ENCODE measurements at regions not wholly inside any gene's neighbourhood (a gene's known extent, or its start where the extent isn't known, plus 50 kb on each side); places are given as distances from the start of the nearest gene placed in this dataset.
A peak's percentile ranks its signal among the peaks of the same experiment; 100 is the strongest.

DNA sequence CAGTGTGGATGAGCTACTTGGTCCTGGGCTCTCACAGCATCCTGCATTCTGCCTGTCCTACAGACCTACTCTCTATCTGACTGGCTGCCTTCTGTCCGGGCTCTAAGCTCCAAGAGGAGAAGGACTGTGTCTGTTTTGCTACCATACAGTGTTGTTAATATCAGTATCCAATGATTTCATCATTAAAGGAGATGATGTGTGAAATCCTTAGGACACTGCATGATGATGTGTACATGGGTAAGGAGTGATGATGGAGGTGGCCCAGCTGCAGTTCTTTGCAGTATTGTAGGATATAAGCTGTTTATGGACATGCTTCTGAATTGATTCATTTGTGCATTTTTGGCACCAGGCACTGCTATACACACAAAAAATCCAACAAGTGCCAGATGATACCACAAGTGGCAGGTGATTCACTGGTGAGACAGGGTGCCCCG is 536.9 kb upstream of the CDH11 start:
- Histone ChIP-seq H3K4me2 (ENCODE audit: low read depth, low read length) (no peak overlapping the region), H4K20me1 (ENCODE audit: insufficient read depth, low read length) (no peaks in the 10 kb centered on the region), H3K79me2 (ENCODE audit: insufficient read depth, low read length) (no peaks in the 10 kb centered on the region), H3K27me3 (ENCODE audit: control insufficient read depth in 1 of 2, insufficient read depth in 2 of 2, low read length in 2 of 2) (peaks cover 0 to 37% of the 10 kb centered on the region in 2 experiments; a peak in 2 of 5 replicates), H3K27ac (ENCODE audit: extremely low read length, insufficient read depth, low read length) (no peak overlapping the region), H3K4me1 (ENCODE audit: insufficient read depth, low read length) (peaks cover 3% of the 10 kb centered on the region), H3K9ac (ENCODE audit: insufficient read depth, low read depth, low read length) (no peak overlapping the region), H3K9me3 (ENCODE audit: low read length) (no peaks in the 10 kb centered on the region), H3K4me3 (replicated peaks in 1 of 3; ENCODE audit: insufficient read depth in 1 of 3, low read depth in 2 of 3, low read length in 3 of 3) (no peak overlapping the region), H3K36me3 (replicated peaks in 1 of 2; ENCODE audit: control insufficient read depth in 1 of 2, insufficient read depth in 2 of 2, low read length in 2 of 2) (no peaks in the 10 kb centered on the region), H2AFZ (ENCODE audit: low read length) (no peak overlapping the region)
- DNase-seq (ENCODE audit: low spot score) (no peak), ATAC-seq (no peak), FAIRE-seq (no peak)
- ChIA-PET POLR2A (no interaction called here), CTCF (ENCODE audit: low intra/inter-chr PET ratio, low total read pairs) (no interaction called here)
- 0% methylated on average over 2 of the region's 2 CpGs for WGBS (ENCODE audit: low lambda C conversion rate)
- intact Hi-C loops (cut with micrococcal nuclease; ENCODE audit: unreplicated experiment) (no loop called here), in situ Hi-C loops (cut with HindIII; ENCODE audit: extremely low pct_ligation_motif_present, low pct_unique_long_range_greater_than_20kb) (no loop called here)
- BruUV-seq (replicated peaks): no TSS peak
- TF ChIP-seq MXI1 (IDR thresholded peaks at IDR 0.05; ENCODE audit: borderline replicate concordance, low read depth, low read length): no peak
- TF ChIP-seq GABPA (IDR thresholded peaks at IDR 0.05; ENCODE audit: low read depth, low read length): no peak
- TF ChIP-seq GABPA (CRISPR knock-in tag; IDR thresholded peaks at IDR 0.05; ENCODE audit: low read depth): no peak
- no peak for TF ChIP-seq AKAP8 (CRISPR knock-in tag; IDR thresholded peaks at IDR 0.05)
- TF ChIP-seq ZNF343 (CRISPR knock-in tag; IDR thresholded peaks at IDR 0.05): no peak
- no peak for TF ChIP-seq DPF2 (CRISPR knock-in tag; IDR thresholded peaks at IDR 0.05; ENCODE audit: borderline replicate concordance, low read depth)
- TF ChIP-seq, protein P1, sequence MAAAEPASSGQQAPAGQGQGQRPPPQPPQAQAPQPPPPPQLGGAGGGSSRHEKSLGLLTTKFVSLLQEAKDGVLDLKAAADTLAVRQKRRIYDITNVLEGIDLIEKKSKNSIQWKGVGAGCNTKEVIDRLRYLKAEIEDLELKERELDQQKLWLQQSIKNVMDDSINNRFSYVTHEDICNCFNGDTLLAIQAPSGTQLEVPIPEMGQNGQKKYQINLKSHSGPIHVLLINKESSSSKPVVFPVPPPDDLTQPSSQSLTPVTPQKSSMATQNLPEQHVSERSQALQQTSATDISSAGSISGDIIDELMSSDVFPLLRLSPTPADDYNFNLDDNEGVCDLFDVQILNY (CRISPR knock-in tag; conservative IDR thresholded peaks at IDR 0.05): no peak
- 0 out of 2 replicates have a peak, but pooled peaks have one; percentile 3 for TF ChIP-seq CEBPB (IDR thresholded peaks at IDR 0.05; ENCODE audit: borderline replicate concordance, low read depth, low read length)

DNA sequence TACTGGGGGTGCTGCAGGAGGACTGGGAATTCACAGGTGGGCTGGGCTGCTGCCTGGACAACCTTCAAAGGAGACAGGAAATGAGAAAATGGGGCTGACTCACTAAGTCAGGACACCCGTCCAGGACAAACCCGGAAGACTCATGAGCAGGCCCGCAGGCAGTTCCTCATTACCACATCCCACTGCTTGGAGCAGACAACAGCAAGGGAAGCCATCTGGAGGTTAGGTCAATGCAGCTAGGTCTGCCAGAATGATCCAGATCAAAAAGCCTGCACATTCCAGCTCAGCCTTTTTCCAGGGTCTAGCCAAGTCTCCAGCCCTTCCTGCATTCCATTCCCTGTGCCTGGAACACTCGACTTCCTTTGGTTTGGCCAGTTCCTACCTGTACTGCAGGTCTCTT is 536.5 kb upstream of the CDH11 start:
- 8% methylated on average over 1 of the region's 4 CpGs for WGBS (ENCODE audit: low lambda C conversion rate)
- TF ChIP-seq FOXO1 (CRISPR knock-in tag; IDR thresholded peaks at IDR 0.05) (no peak), TEAD3 (CRISPR knock-in tag; optimal IDR thresholded peaks at IDR 0.05; ENCODE audit: borderline replicate concordance) (peak; percentile 14)
- TF ChIP-seq, protein P2, sequence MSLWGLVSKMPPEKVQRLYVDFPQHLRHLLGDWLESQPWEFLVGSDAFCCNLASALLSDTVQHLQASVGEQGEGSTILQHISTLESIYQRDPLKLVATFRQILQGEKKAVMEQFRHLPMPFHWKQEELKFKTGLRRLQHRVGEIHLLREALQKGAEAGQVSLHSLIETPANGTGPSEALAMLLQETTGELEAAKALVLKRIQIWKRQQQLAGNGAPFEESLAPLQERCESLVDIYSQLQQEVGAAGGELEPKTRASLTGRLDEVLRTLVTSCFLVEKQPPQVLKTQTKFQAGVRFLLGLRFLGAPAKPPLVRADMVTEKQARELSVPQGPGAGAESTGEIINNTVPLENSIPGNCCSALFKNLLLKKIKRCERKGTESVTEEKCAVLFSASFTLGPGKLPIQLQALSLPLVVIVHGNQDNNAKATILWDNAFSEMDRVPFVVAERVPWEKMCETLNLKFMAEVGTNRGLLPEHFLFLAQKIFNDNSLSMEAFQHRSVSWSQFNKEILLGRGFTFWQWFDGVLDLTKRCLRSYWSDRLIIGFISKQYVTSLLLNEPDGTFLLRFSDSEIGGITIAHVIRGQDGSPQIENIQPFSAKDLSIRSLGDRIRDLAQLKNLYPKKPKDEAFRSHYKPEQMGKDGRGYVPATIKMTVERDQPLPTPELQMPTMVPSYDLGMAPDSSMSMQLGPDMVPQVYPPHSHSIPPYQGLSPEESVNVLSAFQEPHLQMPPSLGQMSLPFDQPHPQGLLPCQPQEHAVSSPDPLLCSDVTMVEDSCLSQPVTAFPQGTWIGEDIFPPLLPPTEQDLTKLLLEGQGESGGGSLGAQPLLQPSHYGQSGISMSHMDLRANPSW (CRISPR knock-in tag; IDR thresholded peaks at IDR 0.05; ENCODE audit: borderline replicate concordance): no peak

More for the DNA sequence above, 536.5 kb upstream of the CDH11 start:
- no peak overlapping the region for H3K27ac ChIP-seq (ENCODE audit: extremely low read length, insufficient read depth, low read length)
- H3K36me3 ChIP-seq (replicated peaks in 1 of 2; ENCODE audit: control insufficient read depth in 1 of 2, insufficient read depth in 2 of 2, low read length in 2 of 2): no peaks in the 10 kb centered on the region
- peaks cover 0 to 37% of the 10 kb centered on the region in 2 experiments; a peak in 2 of 5 replicates for H3K27me3 ChIP-seq (ENCODE audit: control insufficient read depth in 1 of 2, insufficient read depth in 2 of 2, low read length in 2 of 2)
- ChIA-PET CTCF (ENCODE audit: low intra/inter-chr PET ratio, low total read pairs) (no interaction called here), POLR2A (no interaction called here)
- intact Hi-C loops (cut with micrococcal nuclease; ENCODE audit: unreplicated experiment): no loop called here
- no peak overlapping the region for H3K4me3 ChIP-seq (replicated peaks in 1 of 3; ENCODE audit: insufficient read depth in 1 of 3, low read depth in 2 of 3, low read length in 3 of 3)
- H3K79me2 ChIP-seq (ENCODE audit: insufficient read depth, low read length): no peaks in the 10 kb centered on the region
- DNase-seq (ENCODE audit: low spot score): no peak
- H3K4me1 ChIP-seq (ENCODE audit: insufficient read depth, low read length): no peaks in the 10 kb centered on the region
- peak; percentile 27; the same call in 1 of the 3 replicates for ATAC-seq
- no peak overlapping the region for H3K9ac ChIP-seq (ENCODE audit: insufficient read depth, low read depth, low read length)
- 0 out of 2 replicates have a peak overlapping the region, but pooled peaks have one; percentile 2 for H3K4me2 ChIP-seq (ENCODE audit: low read depth, low read length)
- BruUV-seq (replicated peaks): no TSS peak
- H2AFZ ChIP-seq (ENCODE audit: low read length): peak overlapping the region; percentile 49
- in situ Hi-C loops (cut with HindIII; ENCODE audit: extremely low pct_ligation_motif_present, low pct_unique_long_range_greater_than_20kb): no loop called here
- no peak for FAIRE-seq
- H4K20me1 ChIP-seq (ENCODE audit: insufficient read depth, low read length): no peaks in the 10 kb centered on the region
- H3K9me3 ChIP-seq (ENCODE audit: low read length): no peaks in the 10 kb centered on the region
